AG10803 (cell line): ENCODE measurements at regions not wholly inside any gene's neighbourhood (a gene's known extent, or its start where the extent isn't known, plus 50 kb on each side); places are given as distances from the start of the nearest gene placed in this dataset.

Experiments
- DNase-seq: peaks from one replicate; pipeline ENCODE4 v3.0.0; 2010; ENCODE audit warnings: low read depth
- H3K4me3 ChIP-seq: 2 replicates; pipeline ENCODE4 v1.5.1; 2011; ENCODE audit warnings: mild to moderate bottlenecking, low read length, control low read depth
- CTCF ChIP-seq: conservative IDR thresholded peaks from 2 replicates; pipeline ENCODE4 v1.5.1; 2011; ENCODE audit warnings: mild to moderate bottlenecking, low read length, control low read depth, inconsistent platforms

- no peak for TF ChIP-seq CTCF
- no peak overlapping the region for H3K4me3 ChIP-seq
- no peak for DNase-seq
These were observed 110.0 kb upstream of the HES1 start for GRCh38 chr3:194025951-194026350.

GRCh38 chr3:194028434-194029004 is 107.4 kb upstream of the HES1 start:
- no peak for TF ChIP-seq CTCF
- DNase-seq, result no peak
- H3K4me3 ChIP-seq, result no peak overlapping the region

GRCh38 chr3:194029846-194030245 is 106.1 kb upstream of the HES1 start:
- DNase-seq, result no peak
- H3K4me3 ChIP-seq, result no peak overlapping the region
- TF ChIP-seq CTCF, result no peak

- DNase-seq, result no peak
- no peak for TF ChIP-seq CTCF
These were observed 105.6 kb upstream of the HES1 start for GRCh38 chr3:194030372-194030771.

GRCh38 chr3:194031349-194031748 is 104.6 kb upstream of the HES1 start:
- no peak for TF ChIP-seq CTCF
- DNase-seq, result no peak
- no peak overlapping the region for H3K4me3 ChIP-seq

More at GRCh38 chr3:194030372-194030771, 105.6 kb upstream of the HES1 start:
- no peak overlapping the region for H3K4me3 ChIP-seq

GRCh38 chr3:194031867-194032635 is 103.9 kb upstream of the HES1 start:
- TF ChIP-seq CTCF, result no peak
- DNase-seq, result no peak
- no peak overlapping the region for H3K4me3 ChIP-seq

- DNase-seq, result no peak
These were observed 103.0 kb upstream of the HES1 start for GRCh38 chr3:194032828-194033435.

More at GRCh38 chr3:194032828-194033435, 103.0 kb upstream of the HES1 start:
- TF ChIP-seq CTCF, result no peak
- H3K4me3 ChIP-seq, result no peak overlapping the region
